Activated CD8-positive, alpha-beta memory T cell treated with anti-CD3 and anti-CD28 coated beads, Interleukin-2, amount 10 ng/mL, durations not matched to agents 7 days and 5 days (primary cell): ENCODE measurements at regions not wholly inside any gene's neighbourhood (a gene's known extent, or its start where the extent isn't known, plus 50 kb on each side); places are given as distances from the start of the nearest gene placed in this dataset.

Source experiments
- ATAC-seq: fragments of 150-1000 bp; cut with Tn5 transposase; one replicate; pipeline ENCODE4 v1.10.0; 2021; ENCODE audit warnings: moderate library complexity
- CTCF ChIA-PET: fragments of 350-600 bp; sonication (Branson Sonifier 250); formaldehyde crosslinking; loops from one replicate; lab custom pipeline; 2021; ENCODE audit warnings: antibody characterized with exemption; lab: Charles Lee
- DNase-seq: peaks from one replicate; pipeline ENCODE4 v3.0.0-alpha.2; 2020
- H3K27ac Mint-ChIP-seq: one replicate; pipeline ENCODE4 v1.8.0; 2021; ENCODE audit warnings: mild to moderate bottlenecking, mixed read lengths
- H3K27me3 Mint-ChIP-seq: one replicate; pipeline ENCODE4 v1.8.0; 2021; ENCODE audit warnings: mixed read lengths
- H3K36me3 Mint-ChIP-seq: one replicate; pipeline ENCODE4 v1.8.0; 2021; ENCODE audit warnings: mild to moderate bottlenecking, mixed read lengths
- H3K4me1 Mint-ChIP-seq: one replicate; pipeline ENCODE4 v1.8.0; 2021; ENCODE audit warnings: mixed read lengths
- H3K4me3 Mint-ChIP-seq: one replicate; pipeline ENCODE4 v1.8.0; 2021; ENCODE audit warnings: mild to moderate bottlenecking, moderate library complexity, mixed read lengths
- H3K9me3 Mint-ChIP-seq: one replicate; pipeline ENCODE4 v1.8.0; 2022; ENCODE audit warnings: low read depth, mixed read lengths

DNA sequence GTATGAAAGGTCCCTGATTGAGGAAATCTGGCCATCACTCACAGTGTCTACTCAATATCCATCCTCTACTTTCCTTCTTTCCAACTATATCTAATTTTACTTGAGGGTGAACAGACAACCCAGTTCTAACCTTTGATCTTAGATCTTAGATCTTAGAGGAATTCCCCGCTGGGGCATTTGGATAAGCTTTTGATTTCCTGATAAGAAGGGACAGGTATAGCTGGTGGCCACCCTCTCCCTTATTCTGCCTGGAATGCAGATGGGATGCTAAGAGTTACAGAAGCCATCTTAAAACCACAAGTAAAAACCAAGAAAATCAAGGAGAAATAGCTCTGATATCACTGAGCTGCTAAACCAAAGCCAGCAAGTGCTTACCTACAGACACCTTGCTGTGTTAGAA is 77.2 kb upstream of the ACSL3 start:
- H3K4me3 Mint-ChIP-seq: no peak overlapping the region
- H3K9me3 Mint-ChIP-seq: no peaks in the 10 kb centered on the region
- H3K27me3 Mint-ChIP-seq: peaks cover 41% of the 10 kb centered on the region
- no peak overlapping the region for H3K27ac Mint-ChIP-seq
- peaks cover 1% of the 10 kb centered on the region for H3K4me1 Mint-ChIP-seq
- ATAC-seq: no peak
- DNase-seq: no peak
- peaks cover 1% of the 10 kb centered on the region for H3K36me3 Mint-ChIP-seq
- CTCF ChIA-PET: interaction anchor here (1.2 kb wide), 1 partner anchor 49 kb away, joined by 3 read pairs; no protein-coding TSS in a partner anchor

- CTCF ChIA-PET: no interaction called here
- H3K27ac Mint-ChIP-seq: no peak overlapping the region
- ATAC-seq (no peak), DNase-seq (no peak)
- H3K27me3 Mint-ChIP-seq: peaks cover 37% of the 10 kb centered on the region
- no peaks in the 10 kb centered on the region for H3K9me3 Mint-ChIP-seq
- H3K36me3 Mint-ChIP-seq: peaks cover 1% of the 10 kb centered on the region
- H3K4me3 Mint-ChIP-seq: no peak overlapping the region
- H3K4me1 Mint-ChIP-seq: peaks cover 14% of the 10 kb centered on the region
Observed at GRCh38 chr2:222790932-222791331, 69.9 kb upstream of the ACSL3 start.

DNA sequence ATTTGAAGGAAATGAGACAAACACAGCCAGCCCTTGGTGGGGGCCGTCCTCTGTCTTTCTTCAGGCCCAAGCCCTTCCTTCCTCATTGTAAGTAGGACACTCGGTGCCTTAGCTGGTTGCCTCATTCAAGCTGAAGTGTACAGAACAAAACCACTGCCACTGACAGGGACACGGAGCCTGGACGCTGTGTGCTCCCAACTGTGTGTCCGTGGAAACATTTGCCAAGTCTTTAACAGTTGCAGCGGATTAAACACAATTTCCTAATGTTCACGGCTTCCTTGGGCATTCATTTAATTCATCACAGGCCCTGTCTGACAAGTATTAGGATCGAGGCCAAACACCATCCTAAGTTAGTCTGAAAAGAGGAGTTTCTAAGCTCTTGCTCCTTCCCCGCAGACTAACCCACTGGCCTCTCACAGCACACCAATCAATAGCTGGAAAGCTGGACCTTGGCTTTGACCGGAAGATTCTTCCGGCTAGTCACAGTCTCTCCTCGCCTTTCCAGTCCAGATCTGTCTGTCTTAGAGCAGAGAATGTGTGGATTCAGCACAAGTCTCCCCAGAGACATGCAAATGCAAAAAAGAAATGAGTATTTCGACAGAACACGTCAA is 68.7 kb upstream of the ACSL3 start:
- DNase-seq (no peak), ATAC-seq (no peak)
- H3K4me1 Mint-ChIP-seq: peaks cover 14% of the 10 kb centered on the region
- CTCF ChIA-PET: no interaction called here
- no peak overlapping the region for H3K27ac Mint-ChIP-seq
- H3K4me3 Mint-ChIP-seq: no peak overlapping the region
- H3K36me3 Mint-ChIP-seq: no peaks in the 10 kb centered on the region
- H3K9me3 Mint-ChIP-seq: no peaks in the 10 kb centered on the region
- H3K27me3 Mint-ChIP-seq: peaks cover 35% of the 10 kb centered on the region

DNA sequence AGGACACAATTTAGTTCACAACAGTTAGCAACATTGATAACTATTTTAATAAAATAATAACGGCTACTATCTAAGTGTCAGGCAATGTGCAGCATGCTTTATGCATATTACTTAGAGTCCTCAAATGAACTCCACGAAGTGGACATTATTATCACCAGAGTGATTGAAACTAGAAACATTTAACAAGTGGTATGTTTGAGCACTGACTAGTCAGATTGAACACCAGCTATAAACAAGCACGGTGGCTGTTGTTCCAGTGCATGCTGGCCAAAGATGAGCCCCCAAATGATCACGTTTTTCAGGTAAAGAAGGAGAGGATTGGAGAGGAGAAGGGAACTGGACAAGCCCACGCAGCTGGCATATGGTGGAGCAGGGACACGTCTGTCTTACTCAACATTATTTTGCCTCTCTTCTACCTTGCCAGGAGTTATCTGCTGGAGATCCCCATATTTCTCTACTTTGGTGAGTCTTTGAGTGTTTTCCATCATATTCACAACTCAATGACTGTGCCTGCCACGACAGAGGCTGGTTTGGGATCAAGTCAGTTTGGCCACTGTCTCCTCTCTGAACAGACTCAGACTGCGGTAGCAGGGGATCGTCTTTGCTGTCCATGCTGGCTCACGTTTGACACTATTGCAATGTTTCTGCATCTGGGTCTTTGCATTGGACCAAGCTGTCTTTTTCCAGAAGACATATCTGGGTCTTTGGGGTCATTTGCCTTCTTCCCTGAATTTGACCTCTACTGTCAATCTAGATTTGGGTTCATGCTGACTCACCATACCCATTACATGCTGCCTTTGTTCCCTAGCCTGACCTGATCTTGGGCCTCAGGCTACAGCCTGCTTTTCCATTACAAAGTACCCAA is 66.0 kb upstream of the ACSL3 start:
- Mint-ChIP-seq H3K27ac (no peak overlapping the region), H3K4me1 (peaks cover 2% of the 10 kb centered on the region), H3K4me3 (no peak overlapping the region), H3K27me3 (peaks cover 36% of the 10 kb centered on the region), H3K36me3 (no peaks in the 10 kb centered on the region), H3K9me3 (no peaks in the 10 kb centered on the region)
- DNase-seq: no peak
- CTCF ChIA-PET: interaction anchor here (1.1 to 1.9 kb wide), 2 partner anchors 104 to 145 kb away, joined by 3 to 5 read pairs; no protein-coding TSS in a partner anchor
- ATAC-seq: no peak

- no peak for DNase-seq
- ATAC-seq: no peak
- no peak overlapping the region for H3K4me3 Mint-ChIP-seq
- no peaks in the 10 kb centered on the region for H3K4me1 Mint-ChIP-seq
- H3K27me3 Mint-ChIP-seq: peaks cover 37% of the 10 kb centered on the region
- no peaks in the 10 kb centered on the region for H3K36me3 Mint-ChIP-seq
- H3K9me3 Mint-ChIP-seq: no peaks in the 10 kb centered on the region
- H3K27ac Mint-ChIP-seq: no peak overlapping the region
- CTCF ChIA-PET: interaction anchor here (1.9 to 2.9 kb wide), 3 partner anchors 40 to 144 kb away, joined by 4 to 17 read pairs (median 5); no protein-coding TSS in a partner anchor
Observed at GRCh38 chr2:222795450-222796357, 65.1 kb upstream of the ACSL3 start.

- peaks cover 30% of the 10 kb centered on the region for H3K27me3 Mint-ChIP-seq
- H3K27ac Mint-ChIP-seq: no peak overlapping the region
- DNase-seq (no peak), ATAC-seq (no peak)
- no peaks in the 10 kb centered on the region for H3K36me3 Mint-ChIP-seq
- H3K4me3 Mint-ChIP-seq: no peak overlapping the region
- CTCF ChIA-PET: interaction anchor here (0.6 to 2.9 kb wide), 10 partner anchors 12 to 145 kb away, joined by 3 to 17 read pairs (median 4); no protein-coding TSS in a partner anchor
- no peaks in the 10 kb centered on the region for H3K4me1 Mint-ChIP-seq
- no peaks in the 10 kb centered on the region for H3K9me3 Mint-ChIP-seq
Observed at GRCh38 chr2:222796413-222797103, 64.3 kb upstream of the ACSL3 start.

DNA sequence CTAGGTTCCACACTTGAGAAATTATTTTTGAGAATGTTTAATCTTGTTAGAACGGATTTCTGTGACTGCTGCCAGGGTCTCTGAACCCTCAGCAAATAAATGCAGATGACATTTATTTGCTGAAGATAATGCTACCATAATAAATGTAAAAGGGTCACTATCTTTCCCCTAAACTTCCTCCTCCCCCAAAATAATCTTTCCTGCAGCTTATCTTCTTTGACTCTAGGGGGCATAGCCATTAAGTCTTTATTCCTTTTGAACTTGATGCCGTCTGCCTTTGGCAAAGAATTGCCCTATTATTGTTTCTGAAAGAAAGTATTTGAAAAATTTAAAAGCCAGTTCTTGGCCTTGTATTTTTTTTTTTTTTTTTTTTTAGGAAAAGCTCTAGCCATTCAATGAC is 63.6 kb upstream of the ACSL3 start:
- ATAC-seq: no peak

DNA sequence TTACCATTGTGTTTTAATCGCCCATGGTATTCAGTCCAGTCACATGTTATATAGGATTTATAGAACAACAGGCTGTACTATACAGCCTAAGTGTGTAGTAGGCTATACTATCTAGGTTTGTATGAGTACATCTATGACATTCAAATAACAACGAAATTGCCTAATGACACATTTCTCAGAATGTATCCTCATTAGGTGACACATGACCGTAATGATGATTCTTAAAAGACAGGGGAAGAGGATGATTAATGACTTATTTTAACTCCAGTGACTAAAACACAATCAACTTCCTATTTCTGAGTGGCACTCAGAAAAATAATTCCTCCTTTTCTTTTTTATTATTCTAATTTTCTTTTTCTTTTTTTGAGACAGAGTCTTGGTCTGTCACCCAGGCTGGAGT is 63.0 kb upstream of the ACSL3 start:
- CTCF ChIA-PET: interaction anchor here (0.7 to 2.9 kb wide), 12 partner anchors 10 to 143 kb away, joined by 3 to 17 read pairs (median 4); no protein-coding TSS in a partner anchor
- no peak overlapping the region for H3K27ac Mint-ChIP-seq
- H3K4me3 Mint-ChIP-seq: no peak overlapping the region
- ATAC-seq: no peak
- no peaks in the 10 kb centered on the region for H3K4me1 Mint-ChIP-seq
- no peaks in the 10 kb centered on the region for H3K36me3 Mint-ChIP-seq
- peaks cover 33% of the 10 kb centered on the region for H3K27me3 Mint-ChIP-seq
- no peaks in the 10 kb centered on the region for H3K9me3 Mint-ChIP-seq
- no peak for DNase-seq

More for the DNA sequence above, 63.6 kb upstream of the ACSL3 start:
- no peaks in the 10 kb centered on the region for H3K36me3 Mint-ChIP-seq
- H3K4me1 Mint-ChIP-seq: no peaks in the 10 kb centered on the region
- no peak overlapping the region for H3K4me3 Mint-ChIP-seq
- peaks cover 30% of the 10 kb centered on the region for H3K27me3 Mint-ChIP-seq
- CTCF ChIA-PET: interaction anchor here (0.6 to 2.9 kb wide), 14 partner anchors 11 to 144 kb away, joined by 3 to 17 read pairs (median 4); no protein-coding TSS in a partner anchor
- DNase-seq: no peak
- H3K27ac Mint-ChIP-seq: no peak overlapping the region
- no peaks in the 10 kb centered on the region for H3K9me3 Mint-ChIP-seq

GRCh38 chr2:222798528-222798927 is 62.3 kb upstream of the ACSL3 start:
- Mint-ChIP-seq H3K27ac (no peak overlapping the region), H3K36me3 (no peaks in the 10 kb centered on the region), H3K4me3 (no peak overlapping the region), H3K27me3 (peaks cover 28% of the 10 kb centered on the region), H3K9me3 (no peaks in the 10 kb centered on the region), H3K4me1 (no peaks in the 10 kb centered on the region)
- ATAC-seq (no peak), DNase-seq (no peak)
- CTCF ChIA-PET: interaction anchor here (2.9 kb wide), 1 partner anchor 141 kb away, joined by 17 read pairs; no protein-coding TSS in a partner anchor

- Mint-ChIP-seq H3K27ac (no peak overlapping the region), H3K9me3 (no peaks in the 10 kb centered on the region), H3K4me3 (no peak overlapping the region), H3K27me3 (peaks cover 30% of the 10 kb centered on the region), H3K4me1 (no peaks in the 10 kb centered on the region), H3K36me3 (no peaks in the 10 kb centered on the region)
- DNase-seq (no peak), ATAC-seq (no peak)
- CTCF ChIA-PET: no interaction called here
Observed at GRCh38 chr2:222799262-222799918, 61.4 kb upstream of the ACSL3 start.

DNA sequence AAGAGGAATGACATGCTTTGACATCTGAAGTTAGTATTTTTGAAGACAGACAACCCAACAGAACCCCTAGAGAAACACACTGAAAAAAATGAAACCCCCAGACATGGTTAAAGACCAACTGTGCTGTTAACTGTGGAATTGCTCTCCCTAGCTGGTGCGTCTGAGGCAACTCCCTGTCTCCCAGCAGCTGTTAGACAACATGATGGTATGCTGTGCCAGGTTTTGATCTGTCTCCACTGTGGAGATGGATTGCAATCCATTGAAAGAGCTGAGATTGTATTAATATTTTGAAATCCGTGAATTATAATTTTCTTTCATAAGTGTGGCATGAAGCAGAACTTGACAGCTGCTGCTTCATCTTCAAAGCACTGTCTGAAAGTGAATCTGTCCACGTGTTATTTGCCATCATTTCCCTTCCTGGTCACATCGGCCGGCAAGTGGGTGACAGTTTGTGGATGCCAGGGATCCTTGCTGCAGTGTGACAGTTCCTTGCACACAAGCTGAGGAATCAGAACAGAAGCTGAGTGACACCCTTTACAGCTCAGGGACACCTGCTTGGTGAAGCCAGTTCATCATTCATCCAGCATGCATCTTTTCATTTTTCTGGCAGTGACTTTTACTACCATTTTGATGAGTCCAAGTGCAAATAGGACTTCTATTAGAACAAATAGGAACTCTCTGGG is 58.2 kb upstream of the ACSL3 start:
- DNase-seq (no peak), ATAC-seq (no peak)
- Mint-ChIP-seq H3K27ac (no peak overlapping the region), H3K36me3 (no peaks in the 10 kb centered on the region), H3K27me3 (peaks cover 21% of the 10 kb centered on the region), H3K4me1 (peaks cover 3% of the 10 kb centered on the region), H3K9me3 (no peaks in the 10 kb centered on the region), H3K4me3 (no peak overlapping the region)
- CTCF ChIA-PET: no interaction called here

GRCh38 chr2:222804351-222804750 is 56.5 kb upstream of the ACSL3 start:
- CTCF ChIA-PET: no interaction called here
- peaks cover 30% of the 10 kb centered on the region for H3K27me3 Mint-ChIP-seq
- H3K4me1 Mint-ChIP-seq: peaks cover 3% of the 10 kb centered on the region
- ATAC-seq (no peak), DNase-seq (no peak)
- H3K36me3 Mint-ChIP-seq: no peaks in the 10 kb centered on the region
- no peak overlapping the region for H3K27ac Mint-ChIP-seq
- no peak overlapping the region for H3K4me3 Mint-ChIP-seq
- no peaks in the 10 kb centered on the region for H3K9me3 Mint-ChIP-seq
